Ishikawa (cell line): ENCODE measurements at regions not wholly inside any gene's neighbourhood (a gene's known extent, or its start where the extent isn't known, plus 50 kb on each side); places are given as distances from the start of the nearest gene placed in this dataset.
A peak's percentile ranks its signal among the peaks of the same experiment; 100 is the strongest.

Experiments used
- CEBPB ChIP-seq: IDR thresholded peaks from 2 replicates; pipeline ENCODE4 v1.6.1; 2012
- EGR1 ChIP-seq: IDR thresholded peaks from 2 replicates; pipeline ENCODE4 v1.6.1; 2012
- EP300 ChIP-seq: IDR thresholded peaks from 2 replicates; pipeline ENCODE4 v1.6.1; 2012; ENCODE audit warnings: borderline replicate concordance
- FOXM1 ChIP-seq: IDR thresholded peaks from 2 replicates; pipeline ENCODE4 v1.6.1; 2012; ENCODE audit warnings: low read depth, borderline replicate concordance
- NFIC ChIP-seq: IDR thresholded peaks from 2 replicates; pipeline ENCODE4 v1.6.1; 2012
- RAD21 ChIP-seq: IDR thresholded peaks from 2 replicates; pipeline ENCODE4 v1.6.1; 2012; ENCODE audit warnings: low read depth
- TAF1 ChIP-seq: IDR thresholded peaks from 2 replicates; pipeline ENCODE4 v1.6.1; 2012; ENCODE audit warnings: low read depth, mild to moderate bottlenecking
- TCF12 ChIP-seq: IDR thresholded peaks from 2 replicates; pipeline ENCODE4 v1.6.1; 2012; ENCODE audit warnings: low read depth
- TEAD4 ChIP-seq: IDR thresholded peaks from 2 replicates; pipeline ENCODE4 v1.6.1; 2012
- YY1 ChIP-seq: IDR thresholded peaks from 2 replicates; pipeline ENCODE4 v1.6.1; 2012; ENCODE audit warnings: low read depth
- ZBTB7A ChIP-seq: IDR thresholded peaks from 2 replicates; pipeline ENCODE4 v1.6.1; 2012; ENCODE audit warnings: low read depth
- TF ChIP-seq, protein P1 (sequence below): IDR thresholded peaks from 2 replicates; pipeline ENCODE4 v1.6.1; 2012; ENCODE audit warnings: low read depth, mild to moderate bottlenecking
- TF ChIP-seq, protein P2 (sequence below): IDR thresholded peaks from 2 replicates; pipeline ENCODE4 v1.6.1; 2012

DNA sequence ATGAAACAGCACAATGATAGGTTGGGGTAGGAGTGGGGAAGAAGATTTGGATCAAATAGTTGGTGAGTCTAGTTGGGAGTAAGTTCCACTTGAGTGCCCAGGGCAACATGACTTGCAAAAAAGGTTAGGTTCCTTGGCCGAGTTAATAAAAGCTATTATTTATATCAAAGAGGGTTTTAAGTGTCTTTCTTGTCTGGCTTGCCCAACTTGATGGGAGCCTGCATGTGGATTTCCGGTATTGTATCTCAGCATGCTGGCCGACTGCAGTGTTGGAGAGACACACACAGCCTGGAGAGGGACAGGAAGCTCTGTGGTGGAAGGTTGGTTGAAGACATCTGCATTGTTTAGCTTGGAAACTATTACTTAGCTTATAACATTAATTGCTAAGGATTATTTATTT, 449.5 kb upstream of the TBL1XR1 start:
- TF ChIP-seq, protein P1, sequence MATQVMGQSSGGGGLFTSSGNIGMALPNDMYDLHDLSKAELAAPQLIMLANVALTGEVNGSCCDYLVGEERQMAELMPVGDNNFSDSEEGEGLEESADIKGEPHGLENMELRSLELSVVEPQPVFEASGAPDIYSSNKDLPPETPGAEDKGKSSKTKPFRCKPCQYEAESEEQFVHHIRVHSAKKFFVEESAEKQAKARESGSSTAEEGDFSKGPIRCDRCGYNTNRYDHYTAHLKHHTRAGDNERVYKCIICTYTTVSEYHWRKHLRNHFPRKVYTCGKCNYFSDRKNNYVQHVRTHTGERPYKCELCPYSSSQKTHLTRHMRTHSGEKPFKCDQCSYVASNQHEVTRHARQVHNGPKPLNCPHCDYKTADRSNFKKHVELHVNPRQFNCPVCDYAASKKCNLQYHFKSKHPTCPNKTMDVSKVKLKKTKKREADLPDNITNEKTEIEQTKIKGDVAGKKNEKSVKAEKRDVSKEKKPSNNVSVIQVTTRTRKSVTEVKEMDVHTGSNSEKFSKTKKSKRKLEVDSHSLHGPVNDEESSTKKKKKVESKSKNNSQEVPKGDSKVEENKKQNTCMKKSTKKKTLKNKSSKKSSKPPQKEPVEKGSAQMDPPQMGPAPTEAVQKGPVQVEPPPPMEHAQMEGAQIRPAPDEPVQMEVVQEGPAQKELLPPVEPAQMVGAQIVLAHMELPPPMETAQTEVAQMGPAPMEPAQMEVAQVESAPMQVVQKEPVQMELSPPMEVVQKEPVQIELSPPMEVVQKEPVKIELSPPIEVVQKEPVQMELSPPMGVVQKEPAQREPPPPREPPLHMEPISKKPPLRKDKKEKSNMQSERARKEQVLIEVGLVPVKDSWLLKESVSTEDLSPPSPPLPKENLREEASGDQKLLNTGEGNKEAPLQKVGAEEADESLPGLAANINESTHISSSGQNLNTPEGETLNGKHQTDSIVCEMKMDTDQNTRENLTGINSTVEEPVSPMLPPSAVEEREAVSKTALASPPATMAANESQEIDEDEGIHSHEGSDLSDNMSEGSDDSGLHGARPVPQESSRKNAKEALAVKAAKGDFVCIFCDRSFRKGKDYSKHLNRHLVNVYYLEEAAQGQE = no peak
- peak; percentile 10; the same call in 1 of the 2 replicates for TF ChIP-seq RAD21
- TF ChIP-seq EP300 = peak; percentile 86
- TF ChIP-seq FOXM1 = peak; percentile 80
- TF ChIP-seq, protein P2, sequence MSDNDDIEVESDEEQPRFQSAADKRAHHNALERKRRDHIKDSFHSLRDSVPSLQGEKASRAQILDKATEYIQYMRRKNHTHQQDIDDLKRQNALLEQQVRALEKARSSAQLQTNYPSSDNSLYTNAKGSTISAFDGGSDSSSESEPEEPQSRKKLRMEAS = peak; percentile 63; the same call in 1 of the 2 replicates
- TF ChIP-seq TAF1 = no peak
- TF ChIP-seq CEBPB = peak; percentile 58; the same call in 1 of the 2 replicates
- TF ChIP-seq TEAD4 = peak; percentile 69
- no peak for TF ChIP-seq EGR1
- peak; percentile 79 for TF ChIP-seq TCF12
- TF ChIP-seq ZBTB7A = no peak
- TF ChIP-seq YY1 = no peak
- TF ChIP-seq NFIC = peak; percentile 70
